D721Med (cell line): ENCODE measurements at regions not wholly inside any gene's neighbourhood (a gene's known extent, or its start where the extent isn't known, plus 50 kb on each side); places are given as distances from the start of the nearest gene placed in this dataset.

Experiments
- DNase-seq: peaks from one replicate; pipeline ENCODE4 v3.0.0; 2011; ENCODE audit warnings: low spot score; ENCODE audit not compliant: insufficient read length
- FAIRE-seq: peaks from 2 replicates; lab custom pipeline; 2011; peaks lifted over from hg19 to GRCh38; lab: Jason Lieb, UNC
- CTCF ChIP-seq: IDR thresholded peaks from 2 replicates; pipeline ENCODE4 v1.5.1; 2012; ENCODE audit warnings: mild to moderate bottlenecking, control low read depth; ENCODE audit not compliant: insufficient read depth; ENCODE audit errors: missing control alignments

GRCh38 chr12:93108985-93109384, 179.9 kb upstream of the EEA1 start:
- no peak for DNase-seq

GRCh38 chr12:93109551-93110203, 180.6 kb upstream of the EEA1 start:
- no peak for DNase-seq
- peak; percentile 68 for FAIRE-seq
- no peak for TF ChIP-seq CTCF

More at GRCh38 chr12:93108985-93109384, 179.9 kb upstream of the EEA1 start:
- no peak for TF ChIP-seq CTCF
- peak; percentile 95 for FAIRE-seq

- FAIRE-seq (no peak), DNase-seq (no peak)
- no peak for TF ChIP-seq CTCF
Observed at GRCh38 chr12:93111773-93112172, 182.7 kb upstream of the EEA1 start.

- DNase-seq (no peak), FAIRE-seq (no peak)
- TF ChIP-seq CTCF = no peak
Observed at GRCh38 chr12:93113317-93114006, 184.4 kb upstream of the EEA1 start.

- TF ChIP-seq CTCF = no peak
- FAIRE-seq (no peak), DNase-seq (no peak)
Observed at GRCh38 chr12:93115198-93115601, 186.1 kb upstream of the EEA1 start.

- no peak for TF ChIP-seq CTCF
- FAIRE-seq (no peak), DNase-seq (no peak)
Observed at GRCh38 chr12:93115646-93116045, 186.6 kb upstream of the EEA1 start.

GRCh38 chr12:93116632-93117031, 187.5 kb upstream of the EEA1 start:
- TF ChIP-seq CTCF = no peak
- DNase-seq (no peak), FAIRE-seq (no peak)
